ENCODE measurements at regions not wholly inside any gene's neighbourhood (a gene's known extent, or its start where the extent isn't known, plus 50 kb on each side); places are given as distances from the start of the nearest gene placed in this dataset.

DNA sequence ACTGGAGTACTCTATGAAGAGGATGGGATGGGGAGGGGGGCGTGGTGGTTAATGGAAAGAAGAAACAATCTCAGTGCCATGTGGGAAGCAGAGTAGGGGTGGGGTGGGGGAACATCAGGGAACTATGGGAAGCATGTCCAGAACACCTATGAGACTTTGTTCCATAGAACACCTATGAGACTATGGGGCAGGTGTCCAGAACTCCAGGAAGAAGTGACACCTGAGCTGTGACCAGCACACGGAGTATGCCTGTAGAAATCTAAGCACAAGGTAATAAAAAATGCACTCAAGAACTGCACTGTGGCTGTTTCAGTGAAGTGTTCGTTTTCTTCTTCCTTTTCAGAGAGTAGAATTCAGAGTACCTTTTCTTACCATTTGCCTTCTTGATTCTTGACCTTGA, 704.8 kb upstream of the TENM3 start:
- TF ChIP-seq, protein P1, sequence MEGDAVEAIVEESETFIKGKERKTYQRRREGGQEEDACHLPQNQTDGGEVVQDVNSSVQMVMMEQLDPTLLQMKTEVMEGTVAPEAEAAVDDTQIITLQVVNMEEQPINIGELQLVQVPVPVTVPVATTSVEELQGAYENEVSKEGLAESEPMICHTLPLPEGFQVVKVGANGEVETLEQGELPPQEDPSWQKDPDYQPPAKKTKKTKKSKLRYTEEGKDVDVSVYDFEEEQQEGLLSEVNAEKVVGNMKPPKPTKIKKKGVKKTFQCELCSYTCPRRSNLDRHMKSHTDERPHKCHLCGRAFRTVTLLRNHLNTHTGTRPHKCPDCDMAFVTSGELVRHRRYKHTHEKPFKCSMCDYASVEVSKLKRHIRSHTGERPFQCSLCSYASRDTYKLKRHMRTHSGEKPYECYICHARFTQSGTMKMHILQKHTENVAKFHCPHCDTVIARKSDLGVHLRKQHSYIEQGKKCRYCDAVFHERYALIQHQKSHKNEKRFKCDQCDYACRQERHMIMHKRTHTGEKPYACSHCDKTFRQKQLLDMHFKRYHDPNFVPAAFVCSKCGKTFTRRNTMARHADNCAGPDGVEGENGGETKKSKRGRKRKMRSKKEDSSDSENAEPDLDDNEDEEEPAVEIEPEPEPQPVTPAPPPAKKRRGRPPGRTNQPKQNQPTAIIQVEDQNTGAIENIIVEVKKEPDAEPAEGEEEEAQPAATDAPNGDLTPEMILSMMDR (conservative IDR thresholded peaks at IDR 0.05; ENCODE audit: low read depth, low read length): no peak
- no peak for TF ChIP-seq EZH2 (IDR thresholded peaks at IDR 0.05; ENCODE audit: borderline replicate concordance, low read depth, low read length, poor library complexity, severe bottlenecking)
